Stimulated activated CD4-positive, alpha-beta T cell treated with anti-CD3 and anti-CD28 coated beads, Interleukin-12 subunit alpha, Interleukin-12 subunit beta, amount 100 ng/mL, for 4 hours (primary cell): ENCODE measurements at regions not wholly inside any gene's neighbourhood (a gene's known extent, or its start where the extent isn't known, plus 50 kb on each side); places are given as distances from the start of the nearest gene placed in this dataset.

ENCODE experiments used
- DNase-seq: peaks from one replicate; pipeline ENCODE4 v3.0.0-alpha.2; 2020

DNA sequence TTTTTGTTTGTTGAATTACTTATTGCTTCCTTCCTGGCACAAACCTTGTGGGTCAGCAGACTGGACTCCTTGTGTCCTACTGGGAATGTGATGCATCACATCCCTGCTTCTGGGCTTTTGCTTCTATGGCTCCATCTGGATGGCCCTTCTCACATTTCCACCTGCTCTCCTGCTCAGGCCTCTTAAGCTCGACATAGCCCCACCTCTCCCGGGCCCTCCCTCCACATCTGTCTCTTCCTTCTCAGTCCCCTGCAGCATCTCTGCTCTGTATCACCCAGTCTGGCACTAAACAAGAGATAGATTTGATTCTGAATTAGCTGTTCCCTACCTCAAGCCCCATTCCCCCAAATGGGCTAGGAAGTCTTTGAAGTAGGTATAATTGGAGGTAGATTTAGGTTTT is 356.8 kb downstream of the DHX35 start:
- DNase-seq: no peak

DNA sequence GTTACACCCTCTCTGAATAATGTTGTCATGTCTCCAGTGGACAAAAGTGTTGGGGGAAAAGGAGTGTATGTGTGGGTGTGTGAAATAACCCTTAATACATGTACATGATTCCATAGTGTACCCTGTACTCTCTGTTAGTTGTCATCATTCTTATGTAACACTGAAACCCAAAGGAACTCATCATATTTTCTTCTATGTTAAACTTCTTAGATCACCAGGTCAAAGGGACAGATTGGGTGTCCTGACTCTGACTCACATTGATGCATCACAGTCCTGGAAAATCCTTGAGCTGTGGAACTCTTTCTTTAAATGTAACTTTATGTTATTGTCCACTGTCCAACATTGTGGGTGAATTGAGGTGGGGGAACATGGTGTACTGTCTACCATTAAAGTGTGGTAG is 350.5 kb downstream of the DHX35 start:
- no peak for DNase-seq

GRCh38 chr20:39311851-39312506 is 349.8 kb downstream of the DHX35 start:
- no peak for DNase-seq

GRCh38 chr20:39310363-39310995 is 348.3 kb downstream of the DHX35 start:
- DNase-seq: no peak

GRCh38 chr20:39309458-39309857 is 347.3 kb downstream of the DHX35 start:
- DNase-seq: no peak

GRCh38 chr20:39302312-39302711 is 340.2 kb downstream of the DHX35 start:
- no peak for DNase-seq

DNA sequence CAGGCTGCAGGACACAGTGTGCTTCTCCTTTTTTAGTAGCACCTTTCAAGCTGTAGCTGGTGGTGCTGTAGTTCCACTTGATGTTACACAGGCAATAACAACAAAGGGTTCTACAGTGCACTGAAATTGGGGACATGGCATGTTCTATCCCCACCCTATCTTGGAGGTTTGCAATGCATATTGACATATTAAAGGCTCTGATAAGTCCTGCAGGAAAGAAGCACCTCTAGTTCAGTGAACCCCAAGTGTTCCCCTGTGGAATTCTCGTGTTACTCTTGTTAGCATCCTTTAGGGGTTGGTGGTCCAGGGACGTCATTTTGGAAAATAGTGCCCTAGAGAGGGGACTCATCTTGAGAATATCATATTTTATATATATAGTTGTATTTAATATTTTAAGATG is 337.6 kb downstream of the DHX35 start:
- DNase-seq: no peak

- no peak for DNase-seq
These were observed 336.7 kb downstream of the DHX35 start for GRCh38 chr20:39298571-39299506.

- DNase-seq: no peak
These were observed 336.0 kb downstream of the DHX35 start for GRCh38 chr20:39298121-39298520.

DNA sequence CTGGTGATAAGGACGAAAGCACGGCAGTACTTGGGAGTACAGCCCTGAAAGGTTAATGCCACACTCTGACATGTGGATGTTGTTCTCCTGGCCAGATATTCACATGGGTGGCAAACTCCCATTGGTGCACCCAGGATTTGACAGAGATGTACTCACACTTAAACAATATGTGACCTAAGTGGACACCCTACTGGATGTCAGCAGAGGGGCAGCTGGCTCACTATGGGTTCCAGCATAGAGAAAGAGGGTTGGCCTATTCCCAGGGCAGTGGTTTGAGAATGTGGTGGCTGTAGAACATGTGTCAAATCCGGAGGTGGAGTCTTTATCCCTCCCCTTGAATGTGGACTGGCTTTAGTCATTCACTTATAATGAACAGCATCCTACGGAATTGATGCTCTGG is 333.2 kb downstream of the DHX35 start:
- DNase-seq: no peak

DNA sequence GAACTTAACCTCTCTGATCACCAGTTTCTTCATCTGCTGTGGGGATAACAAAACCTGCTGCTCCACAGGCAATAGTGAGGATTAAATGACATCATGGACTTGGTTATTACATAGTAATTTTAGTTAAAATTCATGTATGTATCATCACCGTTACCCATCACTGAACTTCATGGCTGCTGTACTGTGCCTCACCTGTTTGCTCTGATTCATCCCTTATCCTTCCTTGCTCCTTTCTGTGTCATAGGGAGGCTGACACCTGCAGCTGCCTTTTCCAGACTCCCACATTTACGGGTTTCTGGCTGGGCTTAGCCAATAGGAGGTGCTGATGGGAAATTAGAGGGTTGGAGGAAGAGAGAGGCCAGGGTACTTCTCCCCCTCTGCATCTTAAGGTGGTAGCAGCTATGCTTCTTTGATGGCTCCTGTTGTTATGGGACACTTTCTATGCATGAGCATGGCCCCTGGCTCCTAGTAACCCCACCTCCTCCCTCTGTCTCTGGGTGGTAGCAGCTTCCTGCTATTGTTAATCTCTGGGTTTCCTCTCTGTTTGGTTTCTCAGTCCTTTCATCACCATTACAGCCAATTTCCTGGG is 332.1 kb downstream of the DHX35 start:
- no peak for DNase-seq

- no peak for DNase-seq
These were observed 330.1 kb downstream of the DHX35 start for GRCh38 chr20:39292193-39292736.

DNA sequence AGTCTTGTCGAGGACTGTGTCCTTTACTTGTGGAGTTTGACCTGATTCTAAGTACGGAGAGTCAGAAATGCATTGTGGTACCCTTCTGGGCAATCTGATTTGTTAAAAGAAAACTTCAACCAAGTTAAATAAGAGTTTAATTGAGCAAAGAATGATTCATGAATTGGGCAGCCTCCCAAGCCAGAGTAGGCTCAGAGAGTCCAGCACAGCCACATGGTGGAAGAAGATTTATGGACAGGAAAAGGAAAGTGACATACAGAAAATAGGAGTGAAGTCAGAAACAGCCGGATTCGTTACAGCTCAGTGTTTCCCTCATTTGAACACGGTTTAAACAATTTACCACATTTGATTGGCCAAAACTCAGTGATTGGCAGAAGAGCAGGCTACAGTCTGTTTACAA is 329.2 kb downstream of the DHX35 start:
- no peak for DNase-seq

DNA sequence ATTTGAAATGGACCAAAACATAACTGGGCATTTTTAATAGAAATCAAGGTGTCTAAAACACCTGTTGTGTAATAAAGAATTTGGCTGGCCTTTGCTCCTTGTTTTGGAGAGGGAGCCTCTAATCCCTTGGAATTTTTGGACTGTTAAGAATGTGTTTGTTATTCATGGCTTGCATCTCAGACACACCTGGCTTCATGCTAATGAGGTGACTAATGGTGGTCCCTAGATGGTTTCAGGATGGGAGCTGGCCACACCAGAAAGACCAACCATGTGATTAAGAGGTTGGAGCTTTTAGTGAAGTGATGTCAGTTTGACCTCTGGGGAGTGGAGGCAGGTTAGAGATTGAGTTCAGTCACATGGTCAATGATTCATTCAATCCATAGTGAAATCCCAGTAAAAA is 328.4 kb downstream of the DHX35 start:
- no peak for DNase-seq

- DNase-seq: no peak
These were observed 327.7 kb downstream of the DHX35 start for GRCh38 chr20:39289831-39290230.

GRCh38 chr20:39289316-39289715 is 327.2 kb downstream of the DHX35 start:
- no peak for DNase-seq

DNA sequence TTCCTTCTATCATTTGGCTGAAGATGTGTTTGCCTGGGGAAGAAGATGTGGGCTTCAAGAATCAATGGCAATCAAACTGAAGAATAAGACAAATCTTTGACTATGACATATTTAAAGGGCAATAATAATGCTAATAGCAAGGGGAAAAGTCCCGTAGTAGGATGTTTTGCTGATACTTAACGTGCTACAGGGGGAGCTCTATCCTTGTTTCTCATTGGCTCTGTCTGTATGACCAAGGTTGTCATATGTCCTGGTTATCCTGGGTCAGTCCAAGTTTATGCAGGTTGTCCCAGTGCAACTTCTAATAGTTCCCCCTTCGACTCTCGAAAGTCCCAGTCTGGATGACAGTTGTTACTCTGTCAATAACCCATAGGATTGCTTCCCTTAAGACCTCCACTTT is 321.3 kb downstream of the DHX35 start:
- DNase-seq: no peak

DNA sequence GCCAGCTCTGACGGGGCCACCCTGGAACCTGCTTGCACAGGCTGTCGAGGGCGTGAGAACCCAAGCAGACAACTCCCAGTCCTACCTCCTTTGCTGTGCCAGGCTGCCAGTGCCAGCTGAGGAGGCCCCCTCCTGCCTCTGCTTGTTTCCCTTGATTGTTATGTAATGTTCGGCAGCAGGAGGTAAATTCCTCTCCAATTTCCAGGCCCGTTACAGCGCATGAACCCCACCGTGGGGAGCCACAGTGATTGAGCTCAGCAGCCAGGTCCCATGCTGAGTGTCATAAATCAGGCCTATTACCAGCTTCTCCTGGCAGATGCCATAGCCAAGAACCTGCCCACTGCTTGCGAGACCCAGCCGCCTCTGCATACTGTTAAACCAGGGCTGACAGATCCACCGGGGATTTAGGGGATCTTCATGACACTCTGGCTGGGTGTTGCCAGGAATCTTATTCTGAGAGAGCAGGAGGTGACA is 320.5 kb downstream of the DHX35 start:
- DNase-seq: no peak

- DNase-seq: no peak
These were observed 318.7 kb downstream of the DHX35 start for GRCh38 chr20:39280875-39281274.

GRCh38 chr20:39278230-39278788 is 316.2 kb downstream of the DHX35 start:
- DNase-seq: no peak

- DNase-seq: no peak
These were observed 315.0 kb downstream of the DHX35 start for GRCh38 chr20:39277185-39277584.

- DNase-seq: no peak
These were observed 308.9 kb downstream of the DHX35 start for GRCh38 chr20:39270837-39271604.
